Esophagus muscularis mucosa (tissue), 4 donors: ENCODE measurements at regions not wholly inside any gene's neighbourhood (a gene's known extent, or its start where the extent isn't known, plus 50 kb on each side); places are given as distances from the start of the nearest gene placed in this dataset.
"Not testable (repeated sequence)": the region's sequence is repeated elsewhere in the genome, so short reads cannot be mapped to it uniquely, and the experiment has no call there.

Experiments
- DNase-seq: peaks from one replicate; pipeline ENCODE4 v3.0.0-alpha.2; 2017; ENCODE audit errors: extremely low spot score
- H3K27ac ChIP-seq, 4 donors: fragments of 200-600 bp; sonication (generic); replicated peaks in 1 of 4; 1 replicate in 3 of 4; 2 replicates in 1 of 4; pipeline ENCODE4 v1.5.1; 2016 to 2019; ENCODE audit warnings: mild to moderate bottlenecking in 1 of 4
- H3K27me3 ChIP-seq, 4 donors: fragments of 200-600 bp; sonication (generic); one replicate each; pipeline versions ENCODE4 v1.5.1 to v1.6.0; 2016 to 2019
- H3K36me3 ChIP-seq, 4 donors: fragments of 200-600 bp; sonication (generic); one replicate each; pipeline ENCODE4 v1.5.1; 2016 to 2019
- H3K4me1 ChIP-seq, 4 donors: fragments of 200-600 bp; sonication (generic); one replicate each; pipeline ENCODE4 v1.5.1; 2016 to 2019
- H3K4me3 ChIP-seq, 4 donors: fragments of 200-600 bp; sonication (generic); 1 replicate in 2 of 4; 2 replicates in 2 of 4; pipeline ENCODE4 v1.5.1; 2016 to 2019; ENCODE audit warnings: mild to moderate bottlenecking in 4 of 4, moderate library complexity in 1 of 4
- H3K9me3 ChIP-seq, 4 donors: fragments of 200-600 bp; sonication (generic); 1 replicate in 3 of 4; 2 replicates in 1 of 4; pipeline ENCODE4 v1.5.1; 2016 to 2019
- CTCF ChIP-seq, 3 experiments: fragments of 200-600 bp in 2 of 3; fragments of 450-650 bp in 1 of 3; sonication (generic) in 2 of 3; IDR thresholded peaks; one replicate each; pipeline ENCODE4 v1.5.1; 2017 to 2019; ENCODE audit warnings: antibody characterized with exemption in 3 of 3, mild to moderate bottlenecking in 2 of 3, moderate library complexity in 1 of 3
- EP300 ChIP-seq: sonication (generic); formaldehyde crosslinking; IDR thresholded peaks from one replicate; pipeline ENCODE4 v1.6.1; 2017; ENCODE audit warnings: antibody characterized with exemption
- POLR2A ChIP-seq: fragments of 450-650 bp; IDR thresholded peaks from one replicate; pipeline ENCODE4 v1.6.1; 2017; ENCODE audit warnings: antibody characterized with exemption, moderate library complexity, mild to moderate bottlenecking, low read depth
- POLR2AphosphoS5 ChIP-seq, 2 donors: sonication (generic); formaldehyde crosslinking; IDR thresholded peaks; one replicate each; pipeline ENCODE4 v1.6.1; 2017; ENCODE audit warnings: antibody characterized with exemption in 2 of 2
- WGBS: methylation state at CpG from one replicate; pipeline ENCODE4 v1.1.5; 2018; 5-methylcytosine and 5-hydroxymethylcytosine counted together
- intact Hi-C: fragments of 100-400 bp; cut with DNase I; formaldehyde crosslinking; loops from one replicate; pipeline ENCODE4 v1.15.1; 2023

- H3K4me1 ChIP-seq: peaks cover 0 to 2% (median 0%) of the 10 kb centered on the region in 4 donors
- H3K36me3 ChIP-seq: no peaks in the 10 kb centered on the region
- TF ChIP-seq EP300: no peak
- no peak for TF ChIP-seq POLR2A
- no peak for TF ChIP-seq CTCF (IDR thresholded peaks at IDR 0.05)
- no peak for TF ChIP-seq POLR2AphosphoS5 (IDR thresholded peaks at IDR 0.05)
- no peaks in the 10 kb centered on the region for H3K27me3 ChIP-seq
- H3K4me3 ChIP-seq: no peak overlapping the region
- 88% methylated on average over 16 of the region's 18 CpGs for WGBS
- H3K9me3 ChIP-seq: no peaks in the 10 kb centered on the region
- no peak for DNase-seq
- intact Hi-C loops: loop anchor here (10.0 kb wide), 1 partner anchor 137 kb away; no protein-coding TSS in a partner anchor
- H3K27ac ChIP-seq: no peak overlapping the region
Observed at GRCh38 chr16:86078121-86078600, 179.2 kb downstream of the IRF8 start.

- not testable (repeated sequence) for H3K36me3 ChIP-seq, H3K4me1 ChIP-seq, H3K4me3 ChIP-seq, H3K9me3 ChIP-seq, H3K27ac ChIP-seq, H3K27me3 ChIP-seq, DNase-seq
- intact Hi-C loops: loop anchor here (10.0 kb wide), 1 partner anchor 136 kb away; no protein-coding TSS in a partner anchor
- WGBS: 99% methylated on average over 13 of the region's 13 CpGs
Observed at GRCh38 chr16:86078711-86079110, 179.7 kb downstream of the IRF8 start.

GRCh38 chr16:86079255-86079885 is 180.4 kb downstream of the IRF8 start:
- DNase-seq: no peak

GRCh38 chr16:86080131-86080875 is 181.3 kb downstream of the IRF8 start:
- WGBS: 74% methylated on average over 13 of the region's 13 CpGs
- H3K4me1 ChIP-seq: no peaks in the 10 kb centered on the region
- no peaks in the 10 kb centered on the region for H3K27me3 ChIP-seq
- intact Hi-C loops: no loop called here
- no peak overlapping the region for H3K4me3 ChIP-seq
- H3K27ac ChIP-seq: no peak overlapping the region
- TF ChIP-seq CTCF (IDR thresholded peaks at IDR 0.05) (no peak), EP300 (no peak), POLR2A (no peak), POLR2AphosphoS5 (IDR thresholded peaks at IDR 0.05) (no peak)
- no peaks in the 10 kb centered on the region for H3K9me3 ChIP-seq
- no peak for DNase-seq
- no peaks in the 10 kb centered on the region for H3K36me3 ChIP-seq

More at GRCh38 chr16:86079255-86079885, 180.4 kb downstream of the IRF8 start:
- Histone ChIP-seq H3K27ac (no peak overlapping the region), H3K4me1 (no peaks in the 10 kb centered on the region), H3K4me3 (no peak overlapping the region), H3K36me3 (no peaks in the 10 kb centered on the region), H3K27me3 (no peaks in the 10 kb centered on the region), H3K9me3 (no peaks in the 10 kb centered on the region)
- 87% methylated on average over 14 of the region's 15 CpGs for WGBS
- no peak for TF ChIP-seq POLR2A
- TF ChIP-seq POLR2AphosphoS5 (IDR thresholded peaks at IDR 0.05): no peak
- no peak for TF ChIP-seq CTCF (IDR thresholded peaks at IDR 0.05)
- TF ChIP-seq EP300: no peak
- intact Hi-C loops: loop anchor here (10.0 kb wide), 1 partner anchor 135 kb away; no protein-coding TSS in a partner anchor

- no peak for DNase-seq
- no peak for TF ChIP-seq EP300
- TF ChIP-seq POLR2A: no peak
- TF ChIP-seq POLR2AphosphoS5 (IDR thresholded peaks at IDR 0.05): no peak
- TF ChIP-seq CTCF (IDR thresholded peaks at IDR 0.05): no peak
- intact Hi-C loops: no loop called here
- Histone ChIP-seq H3K27me3 (no peaks in the 10 kb centered on the region), H3K36me3 (no peaks in the 10 kb centered on the region), H3K9me3 (no peaks in the 10 kb centered on the region), H3K27ac (no peak overlapping the region), H3K4me3 (no peak overlapping the region), H3K4me1 (no peaks in the 10 kb centered on the region)
- WGBS: 86% methylated on average over 6 of the region's 6 CpGs
Observed at GRCh38 chr16:86080982-86081381, 182.0 kb downstream of the IRF8 start.
